ENCODE measurements at regions not wholly inside any gene's neighbourhood (a gene's known extent, or its start where the extent isn't known, plus 50 kb on each side); places are given as distances from the start of the nearest gene placed in this dataset.

GRCh38 chr3:31461426-31461825, 71.3 kb upstream of the STT3B start:
- H3K4me3 ChIP-seq (ENCODE audit: low read depth, low read length), result no peak overlapping the region
- TF ChIP-seq CTCF (IDR thresholded peaks at IDR 0.05; ENCODE audit: insufficient read depth, low read depth, low read length), result no peak
- DNase-seq (ENCODE audit: low read depth), result no peak

GRCh38 chr3:31462050-31462569, 70.6 kb upstream of the STT3B start:
- no peak overlapping the region for H3K4me3 ChIP-seq (ENCODE audit: low read depth, low read length)
- DNase-seq (ENCODE audit: low read depth), result no peak
- no peak for TF ChIP-seq CTCF (IDR thresholded peaks at IDR 0.05; ENCODE audit: insufficient read depth, low read depth, low read length)

GRCh38 chr3:31465999-31466398, 66.7 kb upstream of the STT3B start:
- no peak for TF ChIP-seq CTCF (IDR thresholded peaks at IDR 0.05; ENCODE audit: insufficient read depth, low read depth, low read length)
- H3K4me3 ChIP-seq (ENCODE audit: low read depth, low read length), result no peak overlapping the region
- DNase-seq (ENCODE audit: low read depth), result no peak

GRCh38 chr3:31466866-31467265, 65.9 kb upstream of the STT3B start:
- TF ChIP-seq CTCF (IDR thresholded peaks at IDR 0.05; ENCODE audit: insufficient read depth, low read depth, low read length), result no peak
- DNase-seq (ENCODE audit: low read depth), result no peak
- no peak overlapping the region for H3K4me3 ChIP-seq (ENCODE audit: low read depth, low read length)

GRCh38 chr3:31468433-31468832, 64.3 kb upstream of the STT3B start:
- no peak for DNase-seq (ENCODE audit: low read depth)
- no peak overlapping the region for H3K4me3 ChIP-seq (ENCODE audit: low read depth, low read length)
- TF ChIP-seq CTCF (IDR thresholded peaks at IDR 0.05; ENCODE audit: insufficient read depth, low read depth, low read length), result no peak

GRCh38 chr3:31469385-31469784, 63.3 kb upstream of the STT3B start:
- TF ChIP-seq CTCF (IDR thresholded peaks at IDR 0.05; ENCODE audit: insufficient read depth, low read depth, low read length), result no peak
- H3K4me3 ChIP-seq (ENCODE audit: low read depth, low read length), result no peak overlapping the region
- no peak for DNase-seq (ENCODE audit: low read depth)
